Ovary (tissue), 7 donors: ENCODE measurements at regions not wholly inside any gene's neighbourhood (a gene's known extent, or its start where the extent isn't known, plus 50 kb on each side); places are given as distances from the start of the nearest gene placed in this dataset.

Experiments
- DNase-seq, 5 donors: peaks; one replicate each; pipeline ENCODE4 v3.0.0-alpha.2; 2019 to 2020
- H3K27ac ChIP-seq, 2 donors: fragments of 200-600 bp; one replicate each; pipeline versions ENCODE4 v1.5.1 to v1.8.0; 2019 to 2022
- H3K27me3 ChIP-seq: fragments of 200-600 bp; one replicate; pipeline ENCODE4 v1.8.0; 2022
- H3K36me3 ChIP-seq: fragments of 200-600 bp; sonication (generic); one replicate; pipeline ENCODE4 v1.5.1; 2019
- H3K4me1 ChIP-seq: one replicate; pipeline ENCODE4 v1.8.1; 2013; ENCODE audit warnings: mild to moderate bottlenecking, moderate library complexity; ENCODE audit not compliant: insufficient read depth
- H3K4me3 ChIP-seq: fragments of 200-600 bp; sonication (generic); one replicate; pipeline ENCODE4 v1.5.1; 2017
- H3K9me3 ChIP-seq, 2 donors: fragments of 200-600 bp in 1 of 2; sonication (generic) in 1 of 2; one replicate each; pipeline versions ENCODE4 v1.5.1 to v1.8.1; 2013 to 2019; ENCODE audit warnings: mild to moderate bottlenecking in 1 of 2, moderate library complexity in 1 of 2
- CTCF ChIP-seq, 3 donors: fragments of 450-650 bp in 2 of 3; fragments of 200-600 bp in 1 of 3; IDR thresholded peaks; one replicate each; pipeline versions ENCODE4 v1.5.1 to v1.8.0; 2016 to 2022; ENCODE audit warnings: antibody characterized with exemption in 3 of 3, mild to moderate bottlenecking in 1 of 3
- EP300 ChIP-seq: sonication (generic); formaldehyde crosslinking; IDR thresholded peaks from one replicate; pipeline ENCODE4 v1.6.1; 2017; ENCODE audit warnings: antibody characterized with exemption
- POLR2A ChIP-seq: fragments of 450-650 bp; IDR thresholded peaks from one replicate; pipeline ENCODE4 v1.6.1; 2017; ENCODE audit warnings: antibody characterized with exemption, mild to moderate bottlenecking, moderate library complexity
- WGBS, 3 donors: extraction: QIAGEN DNeasy Blood & Tissue Kit in 1 of 3; methylation state at CpG; one replicate each; pipeline versions ENCODE4 v1.1.5 to v1.1.7; 2013 to 2017; 5-methylcytosine and 5-hydroxymethylcytosine counted together
- intact Hi-C, 4 donors: fragments of 100-400 bp; cut with DNase I; formaldehyde crosslinking; loops; one replicate each; pipeline versions ENCODE4 v1.11.0 to v1.15.1; 2022 to 2023
- donor health status: DM: no; HTN: no; CAD: no; lungs with moderate emphysema.
- donor health status: DM: no; HTN: no; CAD: no.
- donor health status: Bipolar disorder and iron deficiency.
- donor health status: DM: no; HTN: no; CAD: no.
- donor health status: DM: yes; HTN: yes; CAD: no.

GRCh38 chr19:31502536-31503170 lies 153.4 kb upstream of the TSHZ3 start:
- H3K4me3 ChIP-seq = no peak overlapping the region
- H3K36me3 ChIP-seq = no peaks in the 10 kb centered on the region
- intact Hi-C loops = no loop called here
- no peak for TF ChIP-seq EP300
- TF ChIP-seq POLR2A = no peak
- no peak for TF ChIP-seq CTCF (IDR thresholded peaks at IDR 0.05)
- no peaks in the 10 kb centered on the region for H3K27me3 ChIP-seq
- H3K9me3 ChIP-seq = no peaks in the 10 kb centered on the region
- no peak overlapping the region for H3K27ac ChIP-seq
- 90 to 93% (median 92%) methylated on average over 17 of the region's 17 CpGs for WGBS, 3 donors
- DNase-seq = no peak
- H3K4me1 ChIP-seq = peaks cover 1% of the 10 kb centered on the region

DNA sequence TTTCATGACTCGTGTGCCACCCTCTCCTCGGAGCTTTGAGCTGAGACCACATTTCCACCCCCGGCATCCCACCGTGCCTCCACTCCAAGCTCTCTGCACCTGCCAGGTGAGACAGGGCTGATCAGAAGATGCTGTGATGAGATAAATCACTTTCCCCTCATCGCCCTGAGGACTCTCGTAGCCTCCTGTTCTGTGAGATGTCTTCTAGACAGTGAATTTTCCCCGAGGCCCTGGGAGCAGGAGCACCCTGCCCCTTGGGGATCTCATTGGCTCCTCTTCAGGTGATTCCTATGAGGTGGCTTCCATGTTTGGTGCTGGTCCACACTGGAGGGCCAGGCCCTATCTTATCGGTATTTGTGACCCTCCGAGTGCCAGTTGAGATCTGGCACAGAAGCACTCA lies 154.0 kb upstream of the TSHZ3 start:
- Histone ChIP-seq H3K4me3 (no peak overlapping the region), H3K4me1 (peaks cover 1% of the 10 kb centered on the region), H3K27ac (no peak overlapping the region), H3K36me3 (no peaks in the 10 kb centered on the region), H3K27me3 (no peaks in the 10 kb centered on the region), H3K9me3 (no peaks in the 10 kb centered on the region)
- DNase-seq = no peak
- WGBS, 3 donors = 89 to 93% (median 92%) methylated on average over 9 of the region's 9 CpGs
- intact Hi-C loops = no loop called here
- no peak for TF ChIP-seq POLR2A
- no peak for TF ChIP-seq CTCF (IDR thresholded peaks at IDR 0.05)
- TF ChIP-seq EP300 = no peak

DNA sequence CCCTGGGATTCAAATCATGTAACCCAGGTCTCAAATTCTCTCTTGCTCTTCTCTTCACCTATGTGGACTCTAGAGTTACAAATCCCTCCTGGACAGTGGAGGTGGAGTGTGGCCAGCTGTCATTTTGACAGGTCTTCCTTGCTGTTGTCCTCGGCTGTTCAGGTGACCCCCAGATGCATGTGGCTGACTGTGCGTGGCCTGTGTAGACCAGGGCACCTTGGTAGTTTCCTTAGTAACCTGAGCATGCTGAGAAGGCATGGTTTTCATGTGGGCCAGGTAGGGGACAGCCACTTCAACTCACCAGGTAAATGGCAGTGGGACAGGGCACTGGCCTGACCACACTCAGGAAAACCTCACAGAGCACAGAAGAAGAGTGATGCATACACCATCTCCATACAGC lies 155.0 kb upstream of the TSHZ3 start:
- peaks cover 1% of the 10 kb centered on the region for H3K4me1 ChIP-seq
- TF ChIP-seq EP300 = no peak
- TF ChIP-seq POLR2A = no peak
- no peak for TF ChIP-seq CTCF (IDR thresholded peaks at IDR 0.05)

DNA sequence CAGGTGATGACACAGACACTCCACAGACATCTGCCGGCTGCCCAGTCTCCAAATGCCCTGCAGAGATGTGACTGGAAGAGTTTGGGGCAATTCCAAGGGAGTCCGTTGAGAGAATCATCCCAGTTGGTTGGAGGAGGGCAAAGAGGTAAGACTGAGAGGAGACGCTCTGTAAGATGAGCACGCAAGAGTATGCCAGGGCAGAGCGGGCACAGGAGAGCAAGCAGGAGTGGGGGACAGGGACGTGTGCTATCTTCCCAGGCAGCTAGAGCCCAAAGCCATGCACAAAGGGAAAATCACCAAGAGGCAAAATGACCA lies 156.3 kb upstream of the TSHZ3 start:
- no peak for TF ChIP-seq CTCF (IDR thresholded peaks at IDR 0.05)
- TF ChIP-seq EP300 = no peak
- no peak for TF ChIP-seq POLR2A
- WGBS, 3 donors = 89 to 94% (median 93%) methylated on average over 6 of the region's 6 CpGs

More for the DNA sequence above, 155.0 kb upstream of the TSHZ3 start:
- DNase-seq = no peak
- H3K4me3 ChIP-seq = no peak overlapping the region
- H3K9me3 ChIP-seq = no peaks in the 10 kb centered on the region
- H3K27me3 ChIP-seq = no peaks in the 10 kb centered on the region
- 86 to 92% (median 90%) methylated on average over 2 of the region's 2 CpGs for WGBS, 3 donors
- intact Hi-C loops = no loop called here
- no peak overlapping the region for H3K27ac ChIP-seq
- no peaks in the 10 kb centered on the region for H3K36me3 ChIP-seq

More for the DNA sequence above, 156.3 kb upstream of the TSHZ3 start:
- H3K27ac ChIP-seq = no peak overlapping the region
- H3K27me3 ChIP-seq = no peaks in the 10 kb centered on the region
- no peak for DNase-seq
- no peaks in the 10 kb centered on the region for H3K36me3 ChIP-seq
- H3K4me1 ChIP-seq = peaks cover 1% of the 10 kb centered on the region
- no peak overlapping the region for H3K4me3 ChIP-seq
- H3K9me3 ChIP-seq = no peaks in the 10 kb centered on the region
- intact Hi-C loops = no loop called here
